ENCODE measurements at regions not wholly inside any gene's neighbourhood (a gene's known extent, or its start where the extent isn't known, plus 50 kb on each side); places are given as distances from the start of the nearest gene placed in this dataset.

DNA sequence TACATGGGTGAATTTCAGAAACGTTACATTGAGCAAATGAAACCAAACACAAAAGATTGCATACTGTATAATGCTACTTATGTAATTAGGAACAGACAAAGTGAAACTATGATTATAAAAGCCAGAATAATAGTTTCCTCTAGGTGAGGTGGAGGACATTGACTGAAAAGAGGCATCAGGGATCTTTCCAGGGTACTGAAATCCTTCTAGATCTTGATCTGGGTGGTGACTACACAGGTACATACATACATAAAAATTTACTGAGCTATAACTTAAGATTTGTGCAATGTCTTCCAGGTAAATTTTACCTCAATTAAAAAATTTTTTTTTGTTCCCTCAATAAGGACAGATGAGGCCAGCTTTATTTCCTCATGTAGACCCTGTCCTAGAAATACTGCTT lies 665.6 kb upstream of the UBE2E2 start:
- ATAC-seq = no peak
- no peak for DNase-seq

DNA sequence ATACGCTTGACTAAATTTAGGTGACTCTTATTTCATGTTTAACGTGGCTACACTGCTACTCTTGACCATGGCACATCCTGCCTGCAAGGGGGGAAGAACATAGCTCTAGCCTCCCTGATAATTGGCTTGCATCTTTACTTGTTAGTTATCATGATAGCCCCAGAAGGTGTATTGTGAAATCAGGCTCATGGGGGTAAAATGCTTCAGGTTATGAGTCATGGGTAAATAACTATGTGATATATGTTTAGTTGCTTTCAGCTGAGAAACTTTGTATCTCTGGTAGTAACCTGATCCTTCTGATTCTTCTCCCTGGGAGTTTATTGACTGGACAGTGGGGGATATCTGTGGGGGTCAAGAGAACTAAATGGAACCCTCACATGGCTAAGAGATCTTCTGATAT lies 660.8 kb upstream of the UBE2E2 start:
- WGBS, 2 donors = 75 to 82% methylated on average over 2 of the region's 2 CpGs

More for the DNA sequence above, 665.6 kb upstream of the UBE2E2 start:
- WGBS, 2 donors = 39 to 50% methylated on average over 1 of the region's 1 CpG
- TF ChIP-seq, protein P1, sequence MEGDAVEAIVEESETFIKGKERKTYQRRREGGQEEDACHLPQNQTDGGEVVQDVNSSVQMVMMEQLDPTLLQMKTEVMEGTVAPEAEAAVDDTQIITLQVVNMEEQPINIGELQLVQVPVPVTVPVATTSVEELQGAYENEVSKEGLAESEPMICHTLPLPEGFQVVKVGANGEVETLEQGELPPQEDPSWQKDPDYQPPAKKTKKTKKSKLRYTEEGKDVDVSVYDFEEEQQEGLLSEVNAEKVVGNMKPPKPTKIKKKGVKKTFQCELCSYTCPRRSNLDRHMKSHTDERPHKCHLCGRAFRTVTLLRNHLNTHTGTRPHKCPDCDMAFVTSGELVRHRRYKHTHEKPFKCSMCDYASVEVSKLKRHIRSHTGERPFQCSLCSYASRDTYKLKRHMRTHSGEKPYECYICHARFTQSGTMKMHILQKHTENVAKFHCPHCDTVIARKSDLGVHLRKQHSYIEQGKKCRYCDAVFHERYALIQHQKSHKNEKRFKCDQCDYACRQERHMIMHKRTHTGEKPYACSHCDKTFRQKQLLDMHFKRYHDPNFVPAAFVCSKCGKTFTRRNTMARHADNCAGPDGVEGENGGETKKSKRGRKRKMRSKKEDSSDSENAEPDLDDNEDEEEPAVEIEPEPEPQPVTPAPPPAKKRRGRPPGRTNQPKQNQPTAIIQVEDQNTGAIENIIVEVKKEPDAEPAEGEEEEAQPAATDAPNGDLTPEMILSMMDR (IDR thresholded peaks at IDR 0.05) = no peak
- no peaks in the 10 kb centered on the region for H3K36me3 ChIP-seq (replicated peaks in 1 of 2; ENCODE audit: insufficient read depth in 1 of 2, low read depth in 2 of 2)
- H3K9me3 ChIP-seq = no peaks in the 10 kb centered on the region
- no peaks in the 10 kb centered on the region for H3K27me3 ChIP-seq
- H3K4me3 ChIP-seq = no peak overlapping the region
- H3K27ac ChIP-seq = no peak overlapping the region
- no peaks in the 10 kb centered on the region for H3K4me1 ChIP-seq
- intact Hi-C loops (cut with DNase I) = no loop called here

DNA sequence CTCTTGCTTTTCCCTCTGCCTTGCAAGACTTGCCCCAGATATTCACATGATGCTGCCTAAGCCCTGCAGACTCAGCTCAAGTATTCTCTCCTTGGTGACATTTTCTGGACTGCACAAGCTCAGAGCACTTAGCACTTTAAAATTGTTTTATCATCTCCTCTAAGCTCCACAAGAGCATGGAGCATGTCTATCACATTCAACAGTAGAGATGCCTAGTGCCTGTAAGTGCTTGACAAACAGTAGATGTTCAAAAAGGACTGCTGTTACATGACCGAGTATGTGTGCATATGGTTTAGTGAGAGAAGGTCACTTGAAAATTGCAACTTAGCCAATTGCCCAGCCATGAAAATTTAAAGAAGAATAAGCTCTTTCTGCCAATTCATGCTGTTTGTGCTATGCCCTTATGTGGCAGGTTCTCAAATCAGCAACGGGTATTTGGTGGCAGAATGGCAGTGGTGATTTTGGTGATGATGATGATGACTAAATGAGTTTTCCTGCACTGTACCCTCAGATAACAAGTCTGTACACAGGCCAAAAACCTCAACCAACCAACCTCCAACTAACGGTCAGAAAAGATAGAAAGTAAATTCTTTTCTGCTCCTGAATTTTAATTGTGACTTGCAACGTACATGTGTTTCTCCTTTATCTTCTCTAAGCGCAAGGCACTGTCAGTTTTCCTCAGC lies 647.2 kb upstream of the UBE2E2 start:
- no peak for ATAC-seq
- DNase-seq = no peak
- Histone ChIP-seq H3K36me3 (replicated peaks in 1 of 2; ENCODE audit: insufficient read depth in 1 of 2, low read depth in 2 of 2) (no peaks in the 10 kb centered on the region), H3K9me3 (no peaks in the 10 kb centered on the region), H3K27me3 (no peaks in the 10 kb centered on the region), H3K4me3 (no peak overlapping the region), H3K27ac (no peak overlapping the region), H3K4me1 (no peaks in the 10 kb centered on the region)
- intact Hi-C loops (cut with DNase I) = no loop called here
- TF ChIP-seq, protein P1 (IDR thresholded peaks at IDR 0.05) = no peak
- no peak for TF ChIP-seq POLR2A (IDR thresholded peaks at IDR 0.05)
- WGBS, 2 donors = 53% methylated on average over 5 of the region's 5 CpGs

More for the DNA sequence above, 660.8 kb upstream of the UBE2E2 start:
- Histone ChIP-seq H3K4me3 (no peak overlapping the region), H3K36me3 (replicated peaks in 1 of 2; ENCODE audit: insufficient read depth in 1 of 2, low read depth in 2 of 2) (no peaks in the 10 kb centered on the region), H3K4me1 (no peaks in the 10 kb centered on the region), H3K27ac (no peak overlapping the region), H3K9me3 (no peaks in the 10 kb centered on the region), H3K27me3 (no peaks in the 10 kb centered on the region)
- no peak for ATAC-seq
- no peak for DNase-seq
- intact Hi-C loops (cut with DNase I) = no loop called here
- TF ChIP-seq, protein P1 (IDR thresholded peaks at IDR 0.05) = no peak
- no peak for TF ChIP-seq POLR2A (IDR thresholded peaks at IDR 0.05)

DNA sequence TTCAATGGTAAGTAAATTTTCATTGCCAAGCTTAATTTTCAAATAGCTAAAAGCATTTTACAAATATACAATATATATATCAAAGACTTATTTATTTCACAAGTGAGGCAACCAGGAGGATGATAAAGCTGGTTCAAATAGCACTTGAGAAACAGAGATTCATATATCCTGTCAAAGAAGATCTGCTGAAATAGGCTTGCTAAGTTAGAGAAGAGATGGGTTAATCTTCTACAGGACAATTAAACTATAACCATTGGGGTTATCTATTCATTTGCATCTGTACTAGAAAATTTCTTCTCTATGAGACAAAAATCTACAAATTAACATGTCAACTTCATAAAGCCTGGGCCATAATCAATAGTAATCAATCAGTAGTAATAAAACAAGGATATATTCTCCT lies 637.7 kb upstream of the UBE2E2 start:
- ATAC-seq = no peak
- intact Hi-C loops (cut with DNase I) = no loop called here

More for the DNA sequence above, 637.7 kb upstream of the UBE2E2 start:
- peaks cover 4% of the 10 kb centered on the region for H3K4me1 ChIP-seq
- no peak for DNase-seq
- no peaks in the 10 kb centered on the region for H3K27me3 ChIP-seq
- no peak overlapping the region for H3K4me3 ChIP-seq
- TF ChIP-seq, protein P1 (IDR thresholded peaks at IDR 0.05) = no peak
- no peak for TF ChIP-seq POLR2A (IDR thresholded peaks at IDR 0.05)
- H3K27ac ChIP-seq = no peak overlapping the region
- no peaks in the 10 kb centered on the region for H3K36me3 ChIP-seq (replicated peaks in 1 of 2; ENCODE audit: insufficient read depth in 1 of 2, low read depth in 2 of 2)
- H3K9me3 ChIP-seq = no peaks in the 10 kb centered on the region
